SK-N-MC (cell line): ENCODE measurements at regions not wholly inside any gene's neighbourhood (a gene's known extent, or its start where the extent isn't known, plus 50 kb on each side); places are given as distances from the start of the nearest gene placed in this dataset.

Source experiments
- EZH2 ChIP-seq: fragments of 200-600 bp; sonication (generic); IDR thresholded peaks from one replicate; pipeline ENCODE4 v1.6.1; 2017; ENCODE audit warnings: antibody characterized with exemption
- FOXP2 ChIP-seq: optimal IDR thresholded peaks from 2 replicates; pipeline ENCODE3; 2011; ENCODE audit warnings: mild to moderate bottlenecking, moderate library complexity; ENCODE audit not compliant: insufficient read depth; ENCODE audit errors: extremely low read length, control extremely low read depth
- POLR2AphosphoS5 ChIP-seq: IDR thresholded peaks from 2 replicates; pipeline ENCODE4 v1.6.1; 2012; ENCODE audit warnings: mild to moderate bottlenecking, low read depth, low read length, borderline replicate concordance

DNA sequence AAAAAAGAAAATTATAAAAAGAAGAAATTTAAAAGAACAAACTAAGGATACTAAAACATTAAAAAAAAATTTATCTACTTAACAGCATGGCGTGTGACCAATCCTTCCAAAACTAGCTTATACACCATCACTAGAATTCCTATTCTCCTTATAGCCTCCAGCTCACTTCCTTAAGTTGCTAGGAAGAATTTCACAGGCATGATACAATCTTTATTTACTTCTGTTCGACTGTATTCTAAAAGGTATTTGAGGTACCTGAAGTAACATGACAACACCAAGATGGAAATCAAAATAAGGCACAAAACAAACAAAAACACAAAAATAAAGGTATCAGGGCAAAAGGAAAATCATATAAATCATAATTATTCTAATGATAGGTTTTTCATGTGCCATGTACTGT is 360.7 kb downstream of the FIGN start:
- TF ChIP-seq EZH2 (no peak), POLR2AphosphoS5 (no peak), FOXP2 (no peak)
